ENCODE measurements at regions not wholly inside any gene's neighbourhood (a gene's known extent, or its start where the extent isn't known, plus 50 kb on each side); places are given as distances from the start of the nearest gene placed in this dataset.

DNA sequence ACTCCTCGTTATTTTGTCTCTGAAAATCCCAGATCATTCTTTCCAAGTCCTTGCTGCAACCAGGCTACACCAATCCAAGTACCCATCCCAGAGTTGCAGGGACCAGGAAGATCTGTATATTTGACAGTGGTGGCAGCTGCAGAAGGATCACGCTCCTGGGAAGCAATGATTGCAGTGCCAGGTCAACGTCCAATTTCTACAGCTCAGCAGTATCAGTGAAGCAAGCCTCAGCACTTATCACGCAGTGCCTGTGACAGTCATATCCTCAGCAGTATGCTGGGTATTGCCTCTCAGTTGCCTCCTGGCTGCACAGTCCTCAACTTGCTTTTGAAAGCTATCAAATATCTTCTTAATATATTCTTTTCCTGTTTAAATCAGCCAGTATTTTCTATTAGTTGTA, 66.7 kb downstream of the BARHL2 start:
- no peak for FAIRE-seq

DNA sequence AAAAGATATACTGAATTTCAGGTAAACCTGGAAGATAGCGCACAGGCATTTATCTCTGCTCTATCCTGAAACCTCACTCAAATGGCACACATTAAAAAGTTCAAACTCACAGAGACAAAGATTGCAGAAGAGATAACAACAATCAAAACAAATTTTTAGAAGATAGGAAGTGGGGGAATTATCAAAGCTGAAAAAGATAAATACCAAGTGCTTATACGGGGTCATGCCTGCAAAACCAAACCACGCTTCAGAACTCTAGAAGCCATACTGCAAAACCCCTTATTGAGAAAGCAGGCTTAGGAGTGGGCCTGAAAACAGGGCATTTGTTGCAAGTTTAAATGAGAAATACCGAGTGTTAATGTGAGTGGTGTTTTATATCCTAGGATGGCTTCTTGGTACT, 76.8 kb downstream of the BARHL2 start:
- FAIRE-seq = no peak

DNA sequence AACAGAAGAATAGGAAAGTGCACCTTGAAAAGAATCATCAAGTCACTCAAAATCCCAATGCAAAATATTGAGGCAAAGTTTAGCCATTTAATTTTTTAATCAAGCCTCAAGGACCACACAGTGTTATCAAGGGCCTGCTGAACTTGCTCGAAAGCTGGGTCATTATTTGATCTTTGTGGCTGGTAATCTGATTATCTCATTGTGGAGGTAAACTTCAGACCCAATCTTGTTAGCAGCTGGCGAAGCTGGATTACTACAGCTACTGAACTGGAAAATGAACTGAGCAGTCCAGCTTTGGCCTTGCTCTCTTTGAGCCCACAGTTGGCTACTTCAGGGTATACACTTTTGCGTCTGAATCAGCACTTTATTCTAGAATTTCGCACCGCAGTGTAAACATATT, 94.4 kb downstream of the BARHL2 start:
- FAIRE-seq = no peak

DNA sequence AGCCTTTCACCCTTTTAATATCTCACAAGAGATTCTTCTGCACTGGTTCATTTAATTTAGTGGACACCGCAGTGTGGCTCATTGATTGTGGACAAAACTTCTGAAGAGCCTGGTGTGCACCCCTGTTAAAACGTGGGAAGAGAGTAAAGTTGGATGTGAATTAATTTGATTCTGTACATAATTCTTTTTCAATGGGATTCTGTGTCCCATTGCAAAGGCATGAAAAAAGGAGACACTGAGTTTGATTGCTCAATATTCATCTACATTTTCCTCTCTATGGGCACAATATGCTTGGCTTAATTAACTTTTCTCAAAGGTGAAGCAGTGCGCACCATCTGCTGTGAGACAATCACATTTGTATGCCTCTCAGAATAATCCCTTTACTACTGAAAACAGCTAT, 95.1 kb downstream of the BARHL2 start:
- FAIRE-seq = no peak

DNA sequence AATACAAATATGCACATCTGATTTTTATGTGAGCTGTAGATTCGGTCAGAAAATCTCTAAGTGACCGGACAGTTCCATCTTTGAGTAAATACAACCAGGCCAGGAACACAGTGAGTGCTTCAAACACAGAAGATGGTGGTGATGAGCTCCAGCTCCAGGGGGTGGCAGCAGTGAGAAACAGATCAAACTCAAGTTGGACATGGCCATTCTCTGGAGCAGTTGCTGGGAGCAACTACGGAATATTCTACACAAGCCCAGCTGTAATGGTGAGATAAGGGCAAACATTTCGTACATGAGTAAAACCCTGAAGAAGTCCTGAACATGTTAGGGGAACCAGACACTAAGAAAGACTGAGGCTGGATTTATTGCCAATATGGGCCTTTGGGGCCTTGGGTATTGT, 100.7 kb downstream of the BARHL2 start:
- no peak for FAIRE-seq

DNA sequence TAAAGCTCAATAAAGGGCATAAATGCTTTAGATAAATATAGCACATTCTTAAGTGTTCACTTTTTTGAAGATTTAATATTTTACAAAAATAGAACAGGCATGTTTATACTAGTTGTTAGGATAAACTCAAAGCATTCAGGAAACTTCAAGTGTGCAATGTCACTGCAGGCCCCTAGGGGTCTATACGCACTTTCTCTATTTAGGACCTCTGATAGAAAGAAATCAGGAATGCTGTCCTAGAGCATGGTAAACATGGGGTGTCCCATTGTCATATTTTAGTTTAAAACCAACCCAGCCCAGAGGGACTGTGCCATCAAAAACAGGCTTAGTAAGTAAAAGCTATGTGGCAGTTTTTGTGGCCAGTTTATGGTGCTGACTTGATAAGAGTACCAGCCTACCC, 102.2 kb downstream of the BARHL2 start:
- FAIRE-seq = no peak

DNA sequence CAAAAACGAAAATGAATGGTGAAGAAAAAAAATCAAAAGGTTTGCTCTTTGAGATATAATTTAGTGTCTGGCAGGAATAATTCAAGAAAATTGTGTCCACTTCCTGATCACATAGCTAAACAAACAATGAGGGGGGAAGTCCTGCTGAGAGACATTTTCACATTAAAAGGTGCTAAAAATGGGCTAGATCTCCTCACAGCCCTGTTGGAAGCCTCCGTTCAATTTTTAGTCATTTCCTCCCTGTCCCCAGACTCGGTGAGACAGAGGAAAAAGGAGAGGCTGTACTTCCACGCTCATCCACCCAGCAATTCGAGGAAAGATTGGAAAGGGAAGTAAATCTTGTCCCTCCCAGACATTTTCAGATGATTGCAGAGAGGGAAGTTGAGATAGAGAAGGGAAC, 103.7 kb downstream of the BARHL2 start:
- no peak for FAIRE-seq

DNA sequence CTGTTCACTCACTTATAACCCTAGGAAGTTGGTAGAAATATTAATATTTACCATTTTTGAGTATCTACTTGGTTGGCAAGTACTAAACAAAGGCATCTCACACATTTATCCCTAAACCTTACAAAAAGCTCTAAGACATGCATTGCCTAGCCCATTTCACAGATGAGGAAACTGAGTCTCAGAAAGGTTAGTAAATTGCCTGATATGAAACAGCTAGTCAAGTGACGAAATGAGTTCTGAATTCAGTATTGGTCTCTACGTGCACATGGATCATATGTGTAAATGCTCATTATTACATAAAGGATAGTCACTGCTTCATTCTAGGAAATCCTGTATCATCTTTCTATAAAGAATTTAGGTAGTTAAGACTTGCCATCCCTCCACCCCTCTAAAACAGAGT, 105.1 kb downstream of the BARHL2 start:
- FAIRE-seq = no peak

DNA sequence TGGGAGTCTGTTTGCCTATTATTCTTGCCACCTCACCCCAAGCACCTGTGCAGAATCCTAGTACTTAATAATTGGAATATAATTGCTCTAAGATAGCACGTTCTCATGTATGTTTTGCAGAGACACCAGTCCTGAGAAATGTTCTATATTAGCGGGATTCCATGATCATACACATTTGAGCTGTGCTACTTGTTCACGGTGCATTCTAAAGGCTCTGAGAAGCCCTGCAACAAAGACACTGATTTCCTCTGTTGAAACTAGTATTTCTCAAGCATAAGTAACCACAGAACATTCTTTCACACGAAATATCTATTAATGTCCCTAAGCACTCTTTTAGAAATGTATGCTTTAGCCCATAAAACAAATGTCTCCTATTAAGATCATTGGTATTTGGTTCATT, 109.4 kb downstream of the BARHL2 start:
- FAIRE-seq = no peak

DNA sequence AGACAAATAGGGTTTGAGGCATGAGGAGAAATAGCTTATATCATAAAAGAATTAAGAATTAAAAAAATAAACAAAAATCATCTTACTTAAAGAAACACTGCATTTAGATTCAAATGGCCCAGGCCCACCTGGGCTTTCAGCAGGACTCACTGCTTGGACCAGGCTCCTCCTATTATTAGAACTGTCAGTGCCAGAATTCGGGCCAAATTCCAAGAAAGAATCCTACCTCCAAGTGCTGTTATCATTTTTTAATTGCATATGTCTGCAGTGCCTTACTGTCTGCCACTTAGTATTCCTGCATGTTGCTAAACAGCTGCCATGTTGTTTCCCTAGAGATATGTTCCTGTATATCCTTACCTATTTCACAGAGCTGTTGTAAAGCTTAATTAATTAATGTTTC, 112.0 kb downstream of the BARHL2 start:
- no peak for FAIRE-seq

DNA sequence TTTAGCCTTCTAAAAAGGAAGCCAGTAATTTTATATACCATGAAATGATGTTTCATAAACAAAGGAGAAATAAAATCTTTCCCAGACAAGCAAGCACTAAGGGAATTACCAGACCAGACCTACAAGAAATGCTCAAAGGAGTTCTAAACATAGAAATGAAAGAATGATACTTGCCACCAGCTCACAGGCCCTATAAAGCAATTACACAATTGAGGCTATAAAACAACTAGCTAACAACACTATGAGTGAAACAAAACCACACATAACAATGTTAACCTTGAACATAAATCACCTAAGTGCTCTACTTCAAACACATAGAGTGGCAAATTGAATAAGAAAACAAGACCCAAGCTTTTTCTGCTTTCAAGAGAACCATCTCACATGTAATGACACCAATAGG, 123.8 kb downstream of the BARHL2 start:
- no peak for FAIRE-seq

DNA sequence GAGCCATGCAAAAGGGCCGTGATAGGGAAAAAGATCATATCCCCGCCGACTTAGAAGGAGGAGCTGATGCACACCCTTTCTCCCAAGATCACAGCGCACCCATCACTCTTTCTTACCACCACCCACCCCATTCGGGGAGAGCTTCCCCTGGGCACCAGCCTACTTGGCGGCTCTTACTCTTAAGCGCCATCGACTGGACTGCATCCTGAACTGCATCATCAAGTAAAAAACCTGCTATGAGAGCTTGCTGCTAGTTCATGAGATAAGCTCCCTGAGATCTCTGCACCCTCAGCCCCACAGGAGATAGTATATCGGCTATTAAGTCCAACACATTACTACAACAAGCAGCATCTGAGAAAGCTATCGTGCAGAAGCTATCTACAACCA, 125.1 kb downstream of the BARHL2 start:
- FAIRE-seq = no peak

DNA sequence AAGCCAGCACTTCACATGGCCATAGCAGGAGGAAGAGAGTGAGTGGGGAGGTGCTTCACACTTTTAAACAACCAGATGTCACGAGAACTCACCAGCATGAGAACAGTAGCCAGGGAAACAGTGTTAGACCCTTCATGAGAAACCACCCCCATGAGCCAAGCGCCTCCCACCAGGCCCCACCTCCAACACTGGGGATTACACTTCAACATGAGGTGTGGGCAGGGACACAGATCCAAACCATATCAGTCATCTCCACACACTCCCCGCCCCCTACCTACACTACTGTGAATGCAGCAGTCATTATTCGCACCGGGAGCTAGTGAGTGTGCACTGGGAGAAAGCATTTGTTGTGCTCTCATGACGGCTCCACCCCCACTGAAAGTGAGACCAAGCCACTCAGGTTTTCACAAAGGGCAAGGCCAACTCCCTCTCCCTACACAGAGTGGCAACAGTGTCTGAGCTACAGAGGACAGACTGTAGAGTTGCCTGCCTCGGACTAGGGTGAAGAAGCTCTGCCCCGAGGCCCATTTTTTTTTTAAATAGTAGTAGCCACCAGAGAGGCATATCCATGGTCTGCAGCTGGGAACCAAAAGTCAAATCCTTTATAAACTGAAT, 125.6 kb downstream of the BARHL2 start:
- FAIRE-seq = no peak

DNA sequence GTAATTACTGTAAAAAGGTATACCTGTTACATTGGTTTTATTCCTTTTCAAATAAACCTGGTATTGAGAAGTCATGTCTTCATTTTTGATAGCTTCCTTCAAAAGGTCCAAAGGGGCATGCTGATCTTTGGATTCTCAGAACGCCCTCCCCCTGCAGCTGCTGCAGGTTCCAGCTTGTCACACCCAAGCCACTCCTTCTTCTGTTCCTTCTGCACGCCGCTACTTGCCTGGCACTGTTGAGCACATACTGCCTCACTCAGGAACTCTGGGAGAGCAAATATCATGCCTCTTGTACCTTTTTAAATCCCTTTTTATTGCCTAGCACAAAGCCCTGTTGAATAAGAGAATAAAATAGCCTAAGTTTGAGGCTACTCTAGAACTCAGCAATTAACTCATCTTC, 136.9 kb downstream of the BARHL2 start:
- no peak for FAIRE-seq

DNA sequence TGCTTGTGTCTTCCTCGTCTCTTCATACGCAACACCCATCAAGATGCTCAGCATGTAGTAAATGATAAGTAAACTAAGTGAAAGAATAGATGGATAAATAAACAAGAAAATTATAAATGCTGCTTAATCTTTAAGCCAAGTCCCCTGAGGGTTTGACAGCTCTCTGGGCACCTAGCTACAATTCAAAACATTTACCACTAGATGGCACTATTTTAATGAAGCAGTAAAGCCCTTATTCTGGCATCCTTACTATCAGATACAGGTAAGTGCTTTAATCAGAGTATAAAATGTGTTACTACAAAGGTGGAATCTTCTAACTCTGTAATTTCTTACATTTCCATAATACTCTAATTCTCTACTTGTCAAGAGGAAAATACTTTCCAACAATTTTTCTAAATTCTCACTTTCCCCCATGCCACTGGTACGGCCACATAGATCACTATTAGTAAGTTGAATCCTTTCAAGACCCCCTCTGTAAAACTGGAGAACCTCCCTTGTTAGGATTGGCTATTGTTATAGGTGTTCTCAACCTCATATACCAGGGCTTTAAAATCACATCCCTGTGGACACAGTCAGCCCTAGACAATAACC, 137.8 kb downstream of the BARHL2 start:
- peak; percentile 97 for FAIRE-seq

DNA sequence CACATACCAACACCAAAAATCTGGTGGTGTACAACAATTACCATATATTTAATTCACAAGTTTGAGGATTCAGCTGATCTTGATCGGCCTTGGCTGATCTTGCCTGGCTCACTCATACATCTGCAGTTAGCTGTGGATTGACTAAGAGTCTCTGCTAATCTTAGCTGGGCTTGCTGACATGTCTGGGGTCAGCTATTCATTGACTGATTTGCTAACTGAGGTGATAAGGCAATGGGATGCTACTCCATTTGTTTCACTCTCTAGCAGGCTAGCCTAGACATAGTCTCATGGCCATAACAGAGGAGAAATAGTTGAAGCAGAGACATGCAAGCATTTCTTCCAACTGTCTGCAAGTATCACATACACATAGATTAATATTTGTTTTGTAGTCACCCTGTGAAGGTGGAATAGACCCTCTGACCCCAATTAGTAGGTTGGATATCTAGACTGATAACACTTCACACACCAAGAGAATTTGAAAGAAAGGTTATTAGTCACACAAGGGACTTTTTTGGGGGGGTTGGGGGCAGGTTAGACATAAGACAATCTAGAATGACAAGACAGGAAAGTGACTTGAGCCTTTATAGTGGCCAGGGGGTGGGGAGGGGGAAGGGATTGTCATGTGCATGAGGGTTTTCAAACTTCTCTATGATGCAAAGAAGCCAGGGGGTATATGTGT, 142.3 kb downstream of the BARHL2 start:
- FAIRE-seq = no peak

DNA sequence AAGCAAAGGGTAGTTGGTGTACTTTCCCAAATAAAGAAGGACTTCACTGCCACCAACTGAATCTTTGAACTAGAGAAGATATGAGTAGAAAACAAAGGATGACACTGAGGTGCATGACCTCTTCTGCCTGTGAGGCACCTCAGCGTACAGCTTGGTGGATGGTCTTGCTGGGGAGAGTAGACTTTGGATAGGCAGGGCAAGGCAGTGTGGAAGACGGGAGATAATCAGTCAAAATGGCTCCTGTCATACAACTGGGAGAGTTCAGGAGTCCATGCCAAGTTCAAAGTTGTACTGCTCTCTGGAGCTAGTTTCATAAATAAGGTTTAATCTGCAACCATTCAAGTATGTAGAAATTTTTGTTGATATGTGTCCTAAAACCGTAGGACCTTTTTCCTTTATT, 143.4 kb downstream of the BARHL2 start:
- FAIRE-seq = no peak

DNA sequence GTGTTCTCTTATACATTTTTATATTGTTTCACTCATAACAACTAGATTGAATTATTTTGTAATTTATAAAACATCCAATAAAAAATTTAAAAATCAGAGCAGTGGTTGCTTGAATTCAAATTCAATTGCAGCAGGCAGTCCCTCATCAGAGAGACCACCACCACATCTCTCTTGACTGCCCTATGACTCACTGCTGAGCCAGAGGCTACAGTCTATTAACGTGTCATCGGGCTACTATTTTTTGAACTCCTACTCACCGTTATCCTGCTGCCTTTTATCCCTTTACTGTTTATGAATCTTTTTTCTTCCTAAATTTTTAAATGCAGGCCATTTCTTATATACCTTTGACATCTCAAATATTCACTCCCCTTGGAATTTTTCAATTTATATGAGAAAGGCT, 144.7 kb downstream of the BARHL2 start:
- FAIRE-seq = no peak

DNA sequence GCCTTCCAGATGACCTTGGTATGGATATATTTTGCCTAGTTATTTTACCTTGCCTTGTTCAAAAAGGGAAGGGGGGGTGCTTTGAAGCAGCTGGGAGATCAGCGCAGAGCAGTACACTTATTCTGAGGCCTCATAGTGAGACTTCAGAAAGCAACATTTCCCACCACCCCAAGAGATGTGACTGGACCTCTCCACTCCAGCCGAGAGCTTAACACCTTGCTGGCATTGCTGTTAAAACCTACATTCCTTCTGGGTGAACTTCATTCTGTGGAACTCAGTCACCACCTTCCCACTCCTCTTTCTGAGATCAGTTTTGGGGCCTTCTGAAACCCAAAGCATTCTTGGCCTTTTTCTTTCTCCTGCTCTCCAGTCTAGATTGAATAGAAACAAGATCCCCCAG, 148.7 kb downstream of the BARHL2 start:
- FAIRE-seq = no peak

DNA sequence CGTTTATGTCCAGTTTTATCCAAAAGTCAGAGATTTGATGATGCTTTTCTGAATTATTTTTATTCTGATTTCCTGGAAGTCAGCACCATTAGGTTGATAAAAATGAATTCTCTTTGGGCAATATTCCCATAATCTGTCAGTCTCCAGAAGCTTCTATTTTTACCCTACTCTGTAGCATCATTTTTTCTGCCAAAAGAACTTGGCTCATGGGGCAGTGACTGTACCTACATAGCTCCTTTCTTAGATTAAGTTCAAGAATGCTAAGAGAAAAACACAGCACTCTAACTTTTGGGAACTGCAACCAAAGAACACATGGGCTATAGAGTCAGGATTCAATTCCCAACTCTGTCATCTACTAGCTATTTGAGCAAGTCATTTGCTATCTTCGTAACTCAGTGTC, 152.9 kb downstream of the BARHL2 start:
- FAIRE-seq = no peak

DNA sequence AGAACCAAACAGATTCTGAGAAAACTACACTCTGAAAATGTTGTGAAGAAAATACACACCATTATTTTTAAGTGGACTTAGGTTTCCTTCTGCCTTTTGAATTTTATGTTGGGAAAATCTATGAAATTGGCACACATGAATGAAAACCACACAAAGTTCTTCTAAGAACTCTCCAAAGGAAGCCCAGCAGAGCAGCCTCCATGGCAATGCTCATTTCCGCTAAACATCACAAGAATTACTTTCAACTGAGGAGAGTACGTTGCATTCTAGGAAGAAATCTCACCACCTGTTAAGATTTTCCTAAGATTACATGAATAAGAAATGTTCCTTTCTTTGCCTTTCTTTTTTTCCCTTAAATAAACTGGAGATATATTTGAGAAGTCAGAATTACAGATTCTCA, 154.2 kb downstream of the BARHL2 start:
- no peak for FAIRE-seq

DNA sequence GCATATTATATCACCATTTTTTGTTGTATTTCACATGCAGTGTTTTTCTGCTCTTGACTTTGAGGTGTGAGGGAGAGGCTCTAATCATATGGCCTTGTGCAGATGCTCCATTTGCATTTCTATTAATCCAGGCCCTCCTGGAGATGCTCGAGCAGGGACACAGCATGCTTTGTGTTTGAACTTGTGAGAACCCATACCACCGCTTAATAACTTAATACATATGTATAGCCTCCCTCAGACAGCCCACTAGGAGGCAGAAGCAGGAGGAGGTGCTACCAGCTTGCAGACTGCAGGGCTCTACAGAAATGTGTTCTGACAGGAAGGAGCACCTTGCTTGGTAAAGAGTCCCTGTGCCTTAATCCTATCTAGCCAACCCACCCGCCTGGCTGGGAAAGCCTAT, 155.2 kb downstream of the BARHL2 start:
- FAIRE-seq = no peak

DNA sequence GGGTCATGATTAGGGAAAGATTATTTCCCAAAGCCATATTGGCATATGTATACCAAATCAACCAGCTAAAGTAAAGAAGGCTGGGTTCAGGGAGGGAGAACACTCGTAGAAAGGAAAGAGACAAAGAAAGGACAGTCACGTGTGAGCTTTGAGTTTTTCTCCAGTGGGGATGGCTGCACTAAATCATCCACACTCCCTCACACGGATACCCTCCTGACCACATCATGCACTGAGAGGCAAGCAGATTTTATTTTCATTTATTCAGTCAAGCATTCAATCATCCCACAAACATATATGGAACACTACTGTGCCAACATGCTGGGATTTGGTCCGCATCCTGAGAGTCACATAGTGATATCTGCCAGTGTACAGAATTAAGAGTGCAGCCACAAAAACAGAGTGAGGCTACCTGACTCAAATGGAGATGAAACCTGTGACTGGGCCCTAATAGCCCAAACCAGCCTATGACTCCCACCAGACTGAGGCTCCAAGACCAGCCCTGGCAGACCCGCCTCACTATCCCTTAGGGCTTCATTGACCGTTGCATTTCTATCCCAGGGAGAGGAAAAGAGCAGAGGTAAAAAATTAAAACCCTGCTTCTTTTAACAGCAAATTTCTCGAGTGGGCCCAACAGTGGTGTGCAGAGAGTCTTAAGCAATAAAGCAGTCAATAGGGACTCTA, 155.9 kb downstream of the BARHL2 start:
- FAIRE-seq = no peak

DNA sequence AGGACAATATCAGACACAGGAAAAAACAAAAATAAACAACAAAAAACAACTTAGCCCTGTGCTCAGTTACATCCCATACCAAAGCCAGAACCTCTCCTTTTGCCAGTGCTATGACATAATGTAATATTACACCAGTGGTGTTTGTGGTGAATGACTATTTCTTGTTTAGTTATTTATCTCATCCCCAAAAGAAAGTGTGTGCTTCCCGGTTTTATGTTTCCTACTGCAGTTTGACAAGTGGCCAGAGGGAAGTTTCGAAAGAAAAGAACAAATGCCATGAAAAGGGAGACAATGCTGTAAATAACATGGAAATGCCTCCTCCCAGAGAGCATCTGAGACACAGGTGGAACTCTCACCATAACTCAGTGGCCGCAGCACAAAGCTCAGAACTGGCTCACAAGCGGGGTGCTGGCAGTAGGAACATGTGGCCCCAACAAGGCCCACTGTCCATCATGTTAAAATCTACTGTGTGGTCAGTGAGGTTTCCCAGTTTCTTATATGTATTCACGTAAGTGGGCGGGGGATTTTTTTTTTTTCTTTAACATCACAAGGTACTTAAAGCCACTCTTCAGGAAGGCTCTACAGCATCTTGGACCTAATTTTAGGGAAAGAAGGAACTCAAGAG, 158.2 kb downstream of the BARHL2 start:
- FAIRE-seq = no peak

Data from islet of Langerhans (tissue), 1 donor.